ENCODE measurements at regions not wholly inside any gene's neighbourhood (a gene's known extent, or its start where the extent isn't known, plus 50 kb on each side); places are given as distances from the start of the nearest gene placed in this dataset.
A peak's percentile ranks its signal among the peaks of the same experiment; 100 is the strongest.

DNA sequence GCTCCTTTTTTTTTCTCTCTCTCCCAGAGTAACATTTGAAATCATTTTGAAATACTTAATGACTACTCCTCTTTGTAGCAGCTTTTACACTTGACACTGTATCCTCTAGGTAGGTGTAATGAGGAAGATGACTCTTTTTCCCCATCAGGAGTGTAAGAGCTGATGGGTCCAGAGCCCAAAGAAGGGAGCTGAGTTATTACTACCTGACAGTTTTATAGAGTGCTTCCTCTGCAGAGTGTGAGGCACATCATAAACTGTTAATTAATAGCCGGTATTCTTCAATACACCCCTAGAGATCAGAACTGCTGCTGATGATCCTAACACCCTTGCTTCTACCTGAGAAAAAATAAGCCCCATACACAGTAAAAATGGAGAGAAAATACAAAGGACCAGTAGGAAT lies 279.8 kb upstream of the SEMA3A start:
- DNase-seq, result no peak

DNA sequence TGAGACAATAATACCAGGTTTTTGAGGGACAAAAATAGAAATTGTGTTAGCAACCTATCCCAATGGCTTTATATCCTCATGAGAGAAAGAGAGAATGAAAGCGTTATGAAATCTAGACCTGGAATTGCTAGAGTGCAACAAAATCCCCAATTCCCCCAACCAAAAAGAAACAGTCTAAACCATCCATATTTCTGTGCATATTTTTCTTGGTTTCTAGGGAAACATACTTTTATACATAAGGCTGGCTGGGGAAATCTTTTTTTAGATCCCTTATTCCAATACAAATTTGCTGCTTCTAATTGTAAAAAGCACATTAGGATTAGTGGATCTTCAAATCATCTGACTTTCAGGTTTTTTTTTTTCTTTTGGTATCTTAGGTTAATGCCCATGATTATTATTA lies 277.0 kb upstream of the SEMA3A start:
- no peak for DNase-seq

DNA sequence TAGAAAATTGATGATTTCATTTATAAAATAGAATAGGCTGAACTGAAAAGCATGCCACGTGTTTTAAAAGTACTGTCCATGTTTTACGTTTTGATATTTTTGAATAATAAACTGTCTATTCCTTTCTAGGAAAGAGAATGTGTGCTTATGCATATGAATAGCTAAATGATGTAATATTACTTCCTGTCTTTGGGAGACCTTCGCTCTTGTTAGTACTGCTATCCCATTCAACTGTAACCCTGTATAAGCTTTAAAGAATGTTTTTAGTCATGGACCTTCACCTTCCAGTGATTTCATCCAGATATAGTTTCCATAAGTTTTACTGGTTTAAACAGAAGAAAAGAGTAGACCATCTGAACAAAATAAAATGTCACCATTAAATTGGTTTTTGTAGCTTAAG lies 274.4 kb upstream of the SEMA3A start:
- no peak for DNase-seq

DNA sequence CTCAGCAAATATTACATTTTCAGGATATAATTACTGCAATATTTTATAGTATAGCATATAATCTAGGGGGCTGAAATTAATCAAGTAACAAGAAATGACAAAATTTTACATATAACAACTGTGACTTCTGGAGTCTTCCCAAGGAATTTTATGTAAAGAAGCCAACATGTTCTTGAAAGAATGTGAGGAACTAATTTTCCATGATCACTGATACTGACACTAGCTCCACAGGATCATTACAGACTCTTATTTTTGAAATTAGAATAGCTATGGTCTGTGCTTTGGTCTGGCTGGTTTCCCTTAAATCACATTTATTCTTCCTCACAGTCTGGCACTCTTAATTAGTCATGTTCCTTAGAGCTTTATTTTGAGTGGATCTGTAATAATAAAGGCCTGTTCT lies 267.7 kb upstream of the SEMA3A start:
- no peak for DNase-seq

DNA sequence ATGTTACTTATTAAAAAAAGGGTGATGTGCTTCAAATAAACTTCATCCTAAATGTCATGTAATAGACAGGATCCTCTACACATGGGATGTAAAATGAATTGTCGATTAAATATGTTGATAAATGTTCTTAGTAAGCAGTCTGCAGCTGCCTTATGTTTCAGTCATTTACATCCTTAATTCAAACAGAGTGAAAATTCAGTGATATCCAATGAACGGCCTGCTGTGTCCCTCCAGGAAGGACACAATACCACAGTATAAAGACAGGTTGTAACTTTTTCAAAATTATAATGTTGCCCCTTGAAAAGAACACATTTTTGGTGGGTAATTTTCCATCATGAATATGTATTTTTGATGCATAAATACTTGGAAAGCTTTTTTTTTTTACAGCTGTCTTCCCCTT lies 266.5 kb upstream of the SEMA3A start:
- no peak for DNase-seq

DNA sequence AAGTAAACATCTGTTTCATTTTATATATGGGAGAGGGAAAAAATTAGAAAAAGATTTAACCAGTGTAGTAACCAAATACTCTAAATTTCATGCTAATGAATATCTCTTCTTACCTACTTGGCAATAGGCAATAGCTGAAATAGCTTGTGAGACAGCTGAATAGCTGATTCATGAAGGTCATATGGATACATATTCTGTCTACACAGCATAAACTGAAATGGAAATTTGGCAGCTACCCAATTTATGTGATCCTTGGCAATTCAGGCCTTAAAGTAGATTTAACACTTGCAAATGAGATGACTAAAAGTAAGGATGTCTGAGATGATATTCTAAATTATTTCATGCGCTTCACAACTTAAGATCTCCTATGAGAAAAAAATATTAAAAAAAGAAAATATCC lies 261.2 kb upstream of the SEMA3A start:
- no peak for DNase-seq

DNA sequence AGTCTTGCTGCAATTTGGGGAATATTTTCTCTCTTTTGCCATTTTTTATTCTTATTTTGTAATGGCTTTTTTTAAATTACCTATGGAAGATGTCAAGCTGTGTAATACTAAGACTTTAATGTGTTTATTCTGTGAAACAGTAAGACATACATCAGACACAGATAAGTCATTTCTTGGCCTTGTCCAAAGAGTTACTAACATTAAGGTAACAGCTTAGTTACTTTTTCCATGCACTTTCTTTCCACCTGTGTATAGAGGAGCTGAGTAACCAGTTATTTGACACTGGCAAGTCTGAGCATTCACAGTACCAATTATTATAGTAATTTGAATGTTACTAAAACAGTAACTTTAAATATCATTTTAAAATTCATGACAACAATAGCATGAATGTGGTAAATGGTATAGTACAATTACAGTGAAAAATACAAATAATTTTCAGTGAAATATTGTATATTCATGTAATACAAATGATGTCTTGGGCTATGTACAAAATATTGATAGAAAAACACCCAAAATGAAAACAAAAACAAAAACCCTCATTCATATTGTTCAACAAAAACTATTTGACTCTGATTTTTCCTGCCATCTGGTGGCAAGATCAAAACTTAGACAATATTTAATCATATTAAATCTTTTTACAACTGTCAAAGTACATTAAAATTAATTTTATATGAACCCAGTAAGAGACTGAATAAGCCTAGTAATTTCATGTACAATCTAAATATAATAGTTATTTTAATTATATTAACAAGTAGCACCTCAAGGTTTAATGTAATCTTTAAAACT lies 259.8 kb upstream of the SEMA3A start:
- no peak for DNase-seq

DNA sequence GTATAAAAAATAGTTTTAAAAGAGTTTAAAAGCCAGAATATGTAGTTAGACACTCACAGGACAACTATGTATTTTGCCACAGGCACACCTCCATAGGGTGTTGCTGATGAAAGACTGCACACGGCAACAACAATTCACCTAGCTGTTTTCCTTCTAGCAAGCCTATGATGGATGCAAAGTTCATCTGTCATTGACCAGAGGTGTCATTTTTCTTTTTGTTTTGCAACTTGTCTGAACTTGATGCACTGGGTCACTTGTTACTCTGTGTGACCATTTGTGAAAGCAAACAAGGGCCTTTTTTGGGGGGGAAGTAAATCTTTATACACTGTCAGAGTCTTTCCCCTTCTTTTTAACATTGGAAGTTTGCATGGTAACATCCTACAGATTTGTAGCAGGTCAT lies 258.0 kb upstream of the SEMA3A start:
- DNase-seq, result no peak

DNA sequence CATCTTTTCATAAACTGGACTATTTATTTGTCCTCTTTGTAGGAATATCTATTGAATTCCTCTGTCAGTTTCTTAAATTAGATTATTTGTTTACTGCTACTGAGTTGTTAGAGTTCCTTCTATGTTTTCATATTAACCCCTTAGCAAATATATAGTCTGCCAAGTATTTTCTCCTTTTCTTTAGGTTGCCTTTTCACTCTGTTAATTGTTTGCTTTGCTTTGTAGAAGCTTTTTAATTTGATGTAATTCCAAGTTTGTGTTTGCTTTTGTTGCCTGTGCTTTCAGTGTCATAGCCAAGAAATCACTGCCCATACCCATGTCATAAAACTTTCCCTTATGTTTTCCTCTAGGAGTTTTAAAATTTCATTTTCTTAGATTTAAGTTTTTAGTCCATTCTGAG lies 256.2 kb upstream of the SEMA3A start:
- DNase-seq, result no peak

DNA sequence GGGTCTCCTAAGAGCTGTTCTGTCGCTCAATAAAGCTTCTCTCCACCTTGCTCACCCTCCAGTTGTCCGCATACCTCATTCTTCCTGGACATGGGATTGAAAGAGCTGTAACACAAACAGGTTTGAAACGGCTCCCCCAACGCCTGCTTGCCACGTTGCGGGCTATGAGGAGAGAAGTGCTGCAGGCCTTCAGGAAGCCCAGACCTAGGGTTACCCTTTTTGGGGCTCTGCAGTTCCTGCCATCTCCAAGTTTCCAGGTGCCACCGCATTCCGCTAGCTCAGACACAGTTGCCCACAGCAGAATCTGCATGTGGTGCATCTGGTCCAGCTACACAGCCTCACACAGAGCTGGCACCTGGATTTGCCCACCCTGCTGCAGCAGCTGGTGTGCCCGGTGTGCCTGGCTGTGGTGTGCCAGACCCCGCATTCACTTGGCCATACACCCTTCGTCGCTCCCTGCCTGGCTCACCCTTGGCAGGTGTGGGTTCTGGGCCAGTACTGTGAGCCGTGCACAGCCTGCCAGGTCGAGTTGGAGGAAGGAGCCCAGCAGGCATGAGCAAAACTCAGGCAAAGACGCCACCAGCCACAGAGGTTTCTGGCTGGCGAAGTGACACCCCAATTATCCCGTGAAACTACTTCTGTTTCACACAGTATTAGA lies 253.2 kb upstream of the SEMA3A start:
- DNase-seq, result no peak

DNA sequence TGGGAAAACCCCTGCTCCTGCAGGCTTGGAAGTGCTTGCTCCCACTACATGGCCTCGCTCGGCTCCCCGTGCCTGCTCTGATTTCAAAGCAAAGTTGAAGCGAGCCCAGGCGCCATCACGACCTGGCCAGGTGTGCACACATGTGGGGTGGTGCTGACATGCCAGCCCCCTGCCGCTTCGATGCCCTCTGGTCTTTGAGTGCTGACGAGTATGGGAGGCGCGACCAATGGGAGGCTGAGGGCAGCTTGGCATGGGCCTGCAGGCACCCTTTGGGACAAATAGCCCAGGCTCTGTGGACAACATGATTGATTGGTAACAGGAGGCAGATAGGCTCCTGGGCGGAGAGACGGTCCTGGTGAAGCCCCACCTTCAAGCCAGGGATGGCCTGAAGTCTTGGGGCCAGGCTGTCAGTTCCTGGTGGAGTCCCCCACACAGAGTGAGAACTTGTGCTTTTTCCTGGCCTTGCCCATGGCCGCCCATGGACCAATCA lies 252.4 kb upstream of the SEMA3A start:
- no peak for DNase-seq

DNA sequence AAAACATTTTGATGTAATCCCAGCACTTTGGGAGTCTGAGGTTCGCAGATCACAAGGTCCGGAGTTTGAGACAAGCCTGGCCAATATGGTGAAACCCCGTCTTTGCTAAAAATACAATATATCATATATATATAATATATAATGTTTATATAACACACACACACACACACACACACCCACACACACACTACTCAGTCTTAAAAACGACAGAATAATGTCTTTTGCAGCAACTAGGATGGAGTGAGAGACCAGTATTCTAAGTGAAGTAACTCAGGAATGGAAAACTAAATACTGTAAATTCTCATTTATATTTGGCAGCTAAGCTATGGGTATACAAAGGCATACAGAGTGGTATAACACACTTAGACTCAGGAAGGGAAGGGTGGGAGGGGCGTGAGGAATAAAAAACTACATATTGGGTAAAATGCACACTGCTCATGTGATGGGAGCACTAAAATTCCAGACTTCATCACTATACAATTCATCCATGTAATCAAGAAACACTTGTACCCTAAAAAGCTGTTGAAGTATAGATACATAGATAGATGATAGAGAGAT lies 231.2 kb upstream of the SEMA3A start:
- DNase-seq, result no peak

DNA sequence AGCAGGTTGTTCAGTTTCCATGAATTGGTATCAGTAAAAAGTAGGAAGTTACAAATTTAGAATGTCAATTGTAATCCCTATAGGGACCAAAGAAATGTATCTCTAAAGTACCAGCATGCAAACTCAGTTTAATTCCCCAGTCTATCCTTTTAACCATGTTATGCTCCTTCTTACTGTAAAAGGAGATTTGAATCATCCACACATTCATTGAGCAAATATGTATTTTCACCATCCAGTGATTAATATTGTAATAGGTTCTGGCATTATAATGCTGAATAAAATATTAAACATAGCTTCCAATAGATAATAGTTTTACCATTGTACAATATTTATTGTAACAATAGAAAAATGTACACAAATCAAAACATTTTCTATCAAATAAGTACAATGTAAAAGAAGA lies 228.2 kb upstream of the SEMA3A start:
- DNase-seq, result no peak

DNA sequence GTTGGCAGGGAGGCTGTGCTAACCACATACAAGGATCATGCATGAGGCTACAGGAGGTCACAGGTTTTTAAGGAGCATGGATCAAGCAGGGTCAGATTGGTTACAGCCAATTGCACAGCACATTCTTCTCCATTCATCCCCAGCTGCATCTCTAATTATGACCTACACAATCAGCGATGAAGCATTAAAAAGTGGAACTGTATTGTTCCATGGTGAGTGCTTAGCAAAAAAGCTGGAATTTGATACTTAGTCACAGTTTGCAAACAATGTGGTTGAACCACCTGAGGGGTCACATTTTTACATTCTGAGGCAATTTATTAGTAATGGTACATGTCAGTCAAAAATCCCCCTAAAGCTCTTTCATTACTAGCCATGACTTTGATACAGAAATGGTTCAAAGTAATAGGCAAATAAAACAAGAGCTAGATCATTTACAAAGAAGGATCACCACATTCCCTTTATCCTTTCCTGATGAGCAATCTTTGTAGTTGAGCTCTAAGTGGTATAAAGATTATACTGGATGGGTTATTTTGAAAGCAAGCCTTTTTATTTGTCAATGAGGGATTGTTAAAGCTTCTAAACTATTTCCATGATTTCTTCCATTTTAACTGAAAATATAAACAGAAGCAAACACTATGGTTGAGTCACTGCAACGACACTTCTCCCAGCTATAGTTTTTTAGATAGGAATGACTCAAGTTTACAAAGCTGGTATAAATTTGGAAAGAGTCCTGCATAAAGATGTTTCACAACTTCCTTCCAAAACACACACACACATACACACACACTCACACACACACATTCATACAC lies 217.8 kb upstream of the SEMA3A start:
- DNase-seq, result peak; percentile 77

DNA sequence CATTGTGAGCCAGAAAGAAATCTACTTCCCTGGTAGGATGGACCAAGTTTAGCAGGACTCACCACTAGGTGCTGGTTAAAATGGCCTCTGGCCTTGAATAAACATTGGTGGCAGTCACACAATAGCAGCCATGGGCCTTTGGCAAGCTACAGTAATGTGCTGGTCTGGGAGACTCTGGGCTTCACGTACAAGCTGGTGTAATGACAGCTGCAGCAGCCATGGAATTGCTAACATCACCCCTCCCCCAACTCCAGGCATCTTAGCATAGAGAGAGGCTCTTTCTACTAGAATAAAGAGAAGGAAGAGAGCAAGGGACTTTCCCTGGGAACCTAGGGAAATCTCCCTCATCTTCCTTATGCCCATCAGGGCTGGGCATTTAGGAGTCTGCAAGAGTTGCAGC lies 205.1 kb upstream of the SEMA3A start:
- no peak for DNase-seq

DNA sequence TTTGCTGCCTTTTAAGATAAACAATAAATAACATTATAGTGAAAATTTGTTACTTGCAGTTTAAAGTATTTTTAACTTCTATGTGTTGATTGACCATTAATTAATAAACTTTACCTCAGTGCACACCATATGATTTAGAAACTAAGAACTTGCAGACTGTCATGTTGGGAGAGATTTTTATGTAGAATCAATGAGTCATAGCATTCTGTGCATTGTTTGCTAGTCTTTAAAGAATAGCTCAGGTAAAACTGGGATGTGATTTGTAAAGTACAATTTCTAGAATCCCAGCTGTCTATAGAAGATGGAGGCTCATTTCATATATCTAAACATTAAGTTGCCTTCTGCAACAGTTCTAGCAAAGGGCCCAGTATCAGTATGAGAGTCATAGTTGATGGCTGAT lies 199.6 kb upstream of the SEMA3A start:
- no peak for DNase-seq

DNA sequence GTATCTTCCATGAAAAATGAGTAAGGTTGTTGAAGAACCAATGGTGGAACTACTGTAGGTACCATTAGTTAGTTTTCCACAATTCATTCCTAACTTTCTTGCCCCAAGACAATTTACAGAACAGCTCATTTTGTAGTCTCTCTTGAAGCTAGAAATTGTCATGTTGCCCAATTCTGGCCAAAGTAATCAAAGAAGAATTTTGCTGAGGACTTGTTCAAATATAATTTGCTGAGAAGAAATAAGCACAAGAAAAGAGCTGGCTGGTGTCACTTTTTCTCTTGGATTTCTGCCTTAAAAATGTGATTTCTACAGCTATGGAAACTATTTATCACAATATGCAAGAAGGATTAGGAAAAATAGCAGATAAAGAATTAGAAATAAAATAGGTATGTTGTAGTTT lies 199.2 kb upstream of the SEMA3A start:
- no peak for DNase-seq

DNA sequence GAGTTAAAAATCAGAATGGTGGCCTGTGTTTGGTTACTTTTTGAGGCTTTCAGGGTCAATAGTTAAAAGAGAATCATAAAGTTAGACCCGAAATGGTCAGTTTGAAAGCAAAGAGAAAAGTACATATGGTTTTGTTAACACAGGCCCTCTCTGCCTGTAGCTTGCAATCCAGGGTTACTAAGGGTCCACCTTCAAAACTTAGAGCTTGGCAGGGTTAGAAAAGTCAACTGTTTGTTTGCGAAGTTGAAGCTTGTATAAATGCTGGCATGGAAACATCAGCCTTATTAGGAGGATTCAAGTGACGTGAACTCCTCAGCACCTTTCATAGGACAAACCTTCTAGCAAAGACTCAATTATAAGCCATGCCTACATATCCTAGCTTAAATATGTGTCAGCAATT lies 196.3 kb upstream of the SEMA3A start:
- no peak for DNase-seq

DNA sequence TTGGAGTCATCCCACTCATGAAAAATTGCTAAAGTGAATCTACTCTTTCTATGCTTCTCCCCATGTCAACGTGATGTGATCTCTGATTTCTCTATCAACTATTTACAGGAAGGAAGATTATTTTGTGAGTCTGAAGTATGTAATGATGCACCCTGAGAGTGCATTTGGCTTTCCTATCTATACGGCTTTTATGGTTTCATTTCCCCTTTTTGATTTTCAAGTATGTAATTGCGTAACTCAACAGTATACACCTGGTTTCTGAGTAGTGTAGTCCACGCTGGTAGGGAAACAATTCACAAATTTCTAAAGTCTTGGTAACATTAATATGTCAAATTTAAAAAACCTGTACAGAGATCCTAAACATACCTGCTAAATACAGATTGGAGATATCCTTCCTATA lies 194.7 kb upstream of the SEMA3A start:
- no peak for DNase-seq

DNA sequence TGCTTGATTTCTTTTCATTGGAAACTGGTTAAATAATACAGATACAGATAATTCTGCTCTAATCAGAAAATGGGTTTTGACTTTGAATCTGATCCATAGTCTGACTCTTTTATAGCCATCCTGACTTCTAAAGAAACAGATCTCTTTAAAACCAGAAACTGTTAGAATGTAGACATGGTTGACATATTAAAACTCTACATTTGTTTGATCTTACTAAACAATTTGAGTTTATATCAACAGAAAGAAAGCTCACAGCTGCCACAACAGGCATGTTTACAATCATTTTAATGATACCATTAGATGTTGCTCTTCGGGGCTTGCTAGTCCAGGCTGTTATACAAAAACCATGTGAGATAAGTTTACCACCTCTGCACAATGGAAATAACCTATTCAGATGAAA lies 193.0 kb upstream of the SEMA3A start:
- no peak for DNase-seq

DNA sequence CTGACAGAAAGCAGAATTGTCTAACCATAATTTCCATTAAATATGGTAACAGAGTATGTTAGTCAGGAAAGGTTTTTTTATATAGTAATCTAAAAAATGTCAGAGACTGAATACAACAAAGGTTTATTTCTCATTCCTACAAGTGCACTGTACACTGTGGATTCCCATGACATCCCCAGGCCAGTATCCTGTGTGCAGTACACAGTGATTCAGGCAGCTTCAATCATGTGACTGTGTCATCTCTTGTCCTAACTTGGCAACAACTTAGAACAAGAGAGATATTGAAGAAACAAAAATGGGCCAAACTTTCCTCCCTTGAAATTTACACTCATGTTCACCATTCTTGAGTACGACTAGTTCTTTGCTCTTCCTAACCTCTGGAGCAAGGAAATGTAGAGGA lies 189.8 kb upstream of the SEMA3A start:
- no peak for DNase-seq

DNA sequence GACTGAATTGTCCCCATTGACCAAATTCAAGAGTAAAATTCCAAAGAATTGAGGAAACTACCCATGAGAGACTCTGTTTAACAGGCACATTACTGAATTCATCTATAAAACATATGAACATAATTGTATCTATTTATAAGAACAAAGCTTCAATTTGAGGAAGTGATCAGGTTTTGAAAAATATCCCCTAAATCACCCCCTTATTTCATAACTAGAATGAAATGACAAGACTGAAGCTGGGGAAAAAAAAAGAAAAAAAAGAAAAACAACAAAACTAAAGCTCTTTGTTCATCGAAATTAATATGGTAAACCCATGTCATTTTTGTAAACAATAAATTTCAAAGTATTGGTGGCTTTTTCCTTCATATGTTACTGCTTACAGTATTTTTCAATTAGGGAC lies 184.9 kb upstream of the SEMA3A start:
- DNase-seq, result no peak

DNA sequence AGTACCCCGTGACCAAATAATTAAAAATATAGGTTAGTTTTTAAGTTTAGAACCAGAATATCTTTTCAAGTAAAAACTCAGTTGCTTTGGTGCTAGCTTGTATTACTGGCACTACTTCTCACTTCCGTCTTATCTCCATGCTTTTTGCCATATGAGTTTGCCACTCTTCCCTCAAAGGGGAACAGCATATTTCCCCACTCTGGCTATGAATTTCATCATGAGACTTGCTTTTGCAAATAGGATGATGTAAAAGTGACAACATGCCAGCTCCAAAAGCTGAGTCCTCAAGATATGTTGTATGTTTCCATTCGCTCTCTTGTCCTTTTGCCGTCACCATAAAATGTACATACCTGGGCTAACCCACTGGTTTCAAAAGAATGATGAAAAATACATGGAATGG lies 178.1 kb upstream of the SEMA3A start:
- DNase-seq, result no peak

DNA sequence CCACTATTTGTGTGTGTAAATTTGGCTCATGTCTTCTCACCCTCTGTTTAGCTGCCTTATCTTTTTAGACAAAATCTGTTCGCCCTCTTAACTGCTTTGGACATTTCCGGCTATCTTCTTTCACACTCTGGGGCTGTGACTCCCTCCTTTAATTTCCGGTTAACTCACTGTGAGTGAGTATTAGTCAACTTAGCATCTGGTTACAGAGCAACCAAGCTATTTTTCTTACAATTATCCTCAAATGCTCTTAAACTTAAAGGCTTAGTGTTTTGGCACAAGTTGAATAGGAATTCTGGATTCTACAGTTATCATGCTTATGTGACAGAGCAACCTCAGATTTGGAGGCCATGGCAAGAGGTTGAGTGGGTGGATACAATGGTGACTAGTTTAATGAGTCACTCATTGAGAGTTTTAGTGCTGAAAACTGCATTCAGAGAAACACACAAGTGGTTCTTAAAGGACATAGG lies 177.6 kb upstream of the SEMA3A start:
- DNase-seq, result no peak
